Kidney epithelial cell (primary cell): ENCODE measurements at regions not wholly inside any gene's neighbourhood (a gene's known extent, or its start where the extent isn't known, plus 50 kb on each side); places are given as distances from the start of the nearest gene placed in this dataset.

Experiments used
- DNase-seq: peaks from one replicate; pipeline ENCODE4 v3.0.0-alpha.2; 2010; ENCODE audit warnings: low read depth
- H3K27me3 ChIP-seq: 2 replicates; pipeline ENCODE4 v1.6.0; 2011; ENCODE audit warnings: low read length; ENCODE audit not compliant: control insufficient read depth, insufficient read depth
- H3K36me3 ChIP-seq: 2 replicates; pipeline ENCODE4 v1.5.1; 2011; ENCODE audit warnings: low read length; ENCODE audit not compliant: control insufficient read depth, insufficient read depth
- H3K4me3 ChIP-seq: 2 replicates; pipeline ENCODE4 v1.5.1; 2011; ENCODE audit warnings: low read depth, mild to moderate bottlenecking, control low read depth, low read length
- TF ChIP-seq, protein P1 (sequence below): IDR thresholded peaks from 2 replicates; pipeline ENCODE4 v1.5.1; 2011; ENCODE audit warnings: mild to moderate bottlenecking, moderate library complexity, low read length, control low read depth, inconsistent platforms; ENCODE audit not compliant: insufficient read depth, poor library complexity, severe bottlenecking

DNA sequence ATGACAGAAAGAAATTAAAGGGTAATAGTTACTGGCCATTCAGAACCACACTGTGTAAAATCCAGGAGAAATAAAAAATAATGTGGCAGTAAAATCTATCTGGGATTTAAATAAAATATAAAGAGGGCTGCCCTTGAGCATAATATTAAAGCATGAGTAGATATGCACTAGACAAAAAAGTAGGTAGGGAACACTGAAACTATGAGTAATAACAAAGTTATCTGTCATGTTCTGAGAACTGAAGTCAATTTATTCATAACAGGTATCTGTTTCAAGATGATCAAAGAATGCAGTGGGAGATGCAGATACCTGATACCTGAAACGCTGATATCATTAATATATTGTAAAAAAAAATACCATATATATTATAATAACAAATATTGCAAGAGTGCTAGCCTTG lies 1672.0 kb downstream of the SLITRK5 start:
- no peak overlapping the region for H3K4me3 ChIP-seq
- DNase-seq: no peak
- no peaks in the 10 kb centered on the region for H3K27me3 ChIP-seq
- TF ChIP-seq, protein P1, sequence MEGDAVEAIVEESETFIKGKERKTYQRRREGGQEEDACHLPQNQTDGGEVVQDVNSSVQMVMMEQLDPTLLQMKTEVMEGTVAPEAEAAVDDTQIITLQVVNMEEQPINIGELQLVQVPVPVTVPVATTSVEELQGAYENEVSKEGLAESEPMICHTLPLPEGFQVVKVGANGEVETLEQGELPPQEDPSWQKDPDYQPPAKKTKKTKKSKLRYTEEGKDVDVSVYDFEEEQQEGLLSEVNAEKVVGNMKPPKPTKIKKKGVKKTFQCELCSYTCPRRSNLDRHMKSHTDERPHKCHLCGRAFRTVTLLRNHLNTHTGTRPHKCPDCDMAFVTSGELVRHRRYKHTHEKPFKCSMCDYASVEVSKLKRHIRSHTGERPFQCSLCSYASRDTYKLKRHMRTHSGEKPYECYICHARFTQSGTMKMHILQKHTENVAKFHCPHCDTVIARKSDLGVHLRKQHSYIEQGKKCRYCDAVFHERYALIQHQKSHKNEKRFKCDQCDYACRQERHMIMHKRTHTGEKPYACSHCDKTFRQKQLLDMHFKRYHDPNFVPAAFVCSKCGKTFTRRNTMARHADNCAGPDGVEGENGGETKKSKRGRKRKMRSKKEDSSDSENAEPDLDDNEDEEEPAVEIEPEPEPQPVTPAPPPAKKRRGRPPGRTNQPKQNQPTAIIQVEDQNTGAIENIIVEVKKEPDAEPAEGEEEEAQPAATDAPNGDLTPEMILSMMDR: no peak
- no peaks in the 10 kb centered on the region for H3K36me3 ChIP-seq

DNA sequence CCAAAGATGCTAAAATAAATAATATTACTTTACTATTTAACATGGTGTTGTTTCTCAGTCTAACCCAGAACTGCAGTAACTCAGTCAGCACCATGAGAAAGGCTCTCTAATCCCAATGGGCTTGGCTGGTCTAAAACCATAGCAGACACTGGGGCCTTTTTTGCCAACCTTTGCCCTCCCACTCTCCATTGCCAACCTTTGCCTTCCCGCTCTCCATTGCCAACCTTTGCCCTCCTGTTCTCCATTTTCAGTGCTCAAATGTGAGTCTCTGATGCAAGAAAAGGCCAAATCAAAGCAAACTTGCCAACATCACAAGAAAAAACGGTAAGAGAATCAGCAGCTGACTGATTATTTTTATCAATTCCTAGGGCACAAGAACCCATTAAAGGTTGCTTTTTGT lies 1681.2 kb downstream of the SLITRK5 start:
- Histone ChIP-seq H3K27me3 (no peaks in the 10 kb centered on the region), H3K4me3 (no peak overlapping the region), H3K36me3 (no peaks in the 10 kb centered on the region)
- DNase-seq: no peak
- TF ChIP-seq, protein P1: no peak

DNA sequence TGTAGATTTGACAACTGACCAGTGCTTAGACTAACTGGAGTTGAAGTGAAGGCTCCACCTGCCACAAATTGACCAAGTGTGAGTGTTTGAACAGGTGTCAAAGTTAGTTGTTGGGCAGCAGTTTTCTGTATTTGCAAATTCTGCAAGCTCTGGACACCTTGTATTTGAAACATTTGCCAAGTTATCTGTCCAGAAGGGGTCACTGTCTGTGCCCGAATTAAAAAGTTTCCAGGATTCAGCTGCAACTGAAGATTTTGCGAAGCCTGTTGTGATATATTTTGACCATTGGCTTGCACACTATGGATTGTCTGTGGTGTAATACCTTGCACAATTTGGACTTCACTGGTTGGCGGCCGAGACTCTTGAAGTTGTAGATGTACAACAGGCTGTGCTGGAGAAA lies 1690.7 kb downstream of the SLITRK5 start:
- TF ChIP-seq, protein P1: peak; percentile 21
- Histone ChIP-seq H3K27me3 (no peaks in the 10 kb centered on the region), H3K4me3 (no peak overlapping the region), H3K36me3 (no peaks in the 10 kb centered on the region)
- DNase-seq: no peak

DNA sequence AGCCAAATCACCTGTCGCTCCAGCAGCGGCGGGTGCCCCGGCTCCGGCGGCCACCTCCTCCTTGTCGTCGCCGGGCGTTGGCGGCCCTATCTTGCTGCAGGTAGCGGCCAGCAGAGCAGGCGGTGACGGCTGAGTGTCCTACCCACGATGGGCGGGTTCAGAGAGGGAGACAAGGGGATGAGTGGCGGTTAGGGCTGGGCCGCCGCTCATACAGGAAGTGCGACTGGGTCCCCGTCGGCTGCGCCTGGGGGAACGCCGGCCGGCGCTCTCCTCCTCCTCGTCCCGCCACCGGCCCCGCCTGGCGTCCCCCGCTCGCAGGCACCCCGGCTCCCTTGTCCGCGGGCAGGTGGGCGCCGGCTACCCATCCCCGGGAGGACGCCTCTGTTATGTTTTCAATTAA lies 1692.0 kb downstream of the SLITRK5 start:
- DNase-seq: no peak

DNA sequence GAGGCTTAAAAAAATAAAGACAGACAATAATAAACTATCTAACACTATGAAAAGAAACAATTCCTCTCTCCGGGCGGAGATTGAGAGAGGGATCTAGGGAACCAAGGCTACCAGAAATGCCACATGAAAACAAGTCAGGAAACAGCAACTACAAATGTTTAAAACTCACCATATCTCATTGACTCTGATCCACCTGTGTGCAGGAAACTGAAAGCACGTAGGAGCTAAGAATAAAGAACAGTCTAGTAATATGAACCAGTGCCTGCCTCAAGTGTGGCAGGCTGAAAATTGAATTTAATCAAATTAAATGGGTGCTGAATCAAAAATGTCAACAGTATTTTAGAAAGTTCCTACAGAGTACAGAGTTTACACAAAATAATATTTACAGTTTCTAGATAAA lies 1701.0 kb downstream of the SLITRK5 start:
- DNase-seq: no peak
- Histone ChIP-seq H3K36me3 (no peaks in the 10 kb centered on the region), H3K4me3 (no peak overlapping the region), H3K27me3 (no peaks in the 10 kb centered on the region)
- TF ChIP-seq, protein P1: no peak

More for the DNA sequence above, 1692.0 kb downstream of the SLITRK5 start:
- TF ChIP-seq, protein P1: no peak
- H3K4me3 ChIP-seq: no peak overlapping the region
- H3K36me3 ChIP-seq: no peaks in the 10 kb centered on the region
- H3K27me3 ChIP-seq: no peaks in the 10 kb centered on the region

DNA sequence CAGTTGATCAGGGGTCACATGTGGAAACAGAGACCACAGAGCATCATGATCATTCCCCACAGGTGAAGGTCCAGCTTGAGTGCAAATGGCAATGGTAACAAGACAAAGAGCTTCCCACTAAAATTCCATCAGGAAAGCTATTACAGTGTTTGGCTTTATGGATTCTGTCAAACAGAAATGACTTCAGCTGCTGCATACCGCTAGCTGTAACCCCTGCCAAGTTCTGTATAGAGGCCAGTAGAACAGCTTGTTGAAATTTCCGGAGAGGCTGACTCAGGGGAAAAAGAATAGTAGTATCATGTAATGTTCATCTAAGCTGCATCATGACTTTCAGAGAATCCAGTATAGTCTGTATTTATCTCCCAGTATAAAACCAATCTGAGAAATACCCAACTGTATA lies 1704.7 kb downstream of the SLITRK5 start:
- DNase-seq: no peak
- TF ChIP-seq, protein P1: no peak
- no peak overlapping the region for H3K4me3 ChIP-seq
- no peaks in the 10 kb centered on the region for H3K27me3 ChIP-seq
- H3K36me3 ChIP-seq: no peaks in the 10 kb centered on the region
